Left ventricle myocardium superior (tissue), 1 donor: ENCODE measurements at regions not wholly inside any gene's neighbourhood (a gene's known extent, or its start where the extent isn't known, plus 50 kb on each side); places are given as distances from the start of the nearest gene placed in this dataset.

Experiments
- ATAC-seq: fragments of 200-7000 bp; cut with Tn5 transposase; one replicate; pipeline ENCODE4 v1.9.1; 2020; ENCODE audit warnings: mild to moderate bottlenecking, moderate library complexity
- DNase-seq: peaks from one replicate; pipeline ENCODE4 v3.0.0-alpha.2; 2020
- intact Hi-C: fragments of 100-400 bp; cut with micrococcal nuclease; formaldehyde crosslinking; loops from one replicate; pipeline ENCODE4 v1.11.0; 2022
- donor health status: DM: no; HTN: yes; CAD: no; lungs with severe emphysema.

GRCh38 chr2:6640621-6641015 is 225.1 kb downstream of the CMPK2 start:
- intact Hi-C loops: no loop called here
- ATAC-seq (no peak), DNase-seq (no peak)

DNA sequence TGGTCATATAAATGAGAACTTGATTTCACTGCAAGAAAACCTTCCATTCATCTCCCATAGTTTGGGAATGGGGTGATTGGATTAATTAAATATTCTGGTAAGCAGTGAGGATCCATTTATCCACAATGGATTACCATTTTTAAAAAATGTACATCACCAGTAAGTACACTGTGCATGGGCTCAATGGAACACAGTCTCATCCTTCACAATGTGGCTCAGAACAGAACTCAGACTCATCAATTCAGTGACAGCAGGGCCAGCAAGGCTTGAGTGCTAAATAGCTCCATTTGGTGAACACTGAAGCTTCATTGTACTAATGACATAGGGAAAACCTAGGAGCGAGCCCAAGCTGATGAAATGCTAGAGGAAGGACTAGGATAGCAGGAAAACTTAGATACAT is 223.8 kb downstream of the CMPK2 start:
- intact Hi-C loops: no loop called here
- no peak for ATAC-seq

DNA sequence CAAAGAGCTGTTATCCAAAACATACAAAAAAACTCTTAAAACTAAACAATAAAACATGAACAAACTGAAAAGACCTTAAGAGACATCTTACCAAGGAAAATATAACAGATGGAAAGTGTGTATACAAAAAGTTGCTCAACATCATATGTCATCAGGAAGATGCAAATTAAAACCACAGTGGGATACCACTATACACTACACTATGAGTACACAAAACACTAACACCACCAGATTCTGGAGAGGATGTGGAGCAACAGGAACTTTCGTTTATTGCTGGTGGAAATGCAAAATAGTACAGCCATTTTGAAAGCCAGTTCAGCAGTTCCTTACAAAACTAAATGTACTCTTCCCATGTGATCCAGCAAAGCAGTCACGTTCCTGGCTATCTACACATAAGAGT is 221.4 kb downstream of the CMPK2 start:
- intact Hi-C loops: no loop called here
- ATAC-seq (no peak), DNase-seq (no peak)

More for the DNA sequence above, 223.8 kb downstream of the CMPK2 start:
- no peak for DNase-seq

GRCh38 chr2:6645004-6645403 is 220.7 kb downstream of the CMPK2 start:
- intact Hi-C loops: no loop called here
- ATAC-seq (no peak), DNase-seq (no peak)

GRCh38 chr2:6645672-6646071 is 220.0 kb downstream of the CMPK2 start:
- DNase-seq (no peak), ATAC-seq (no peak)
- intact Hi-C loops: no loop called here

- no peak for ATAC-seq
- intact Hi-C loops: no loop called here
- DNase-seq: no peak
Measured at GRCh38 chr2:6647046-6647445, 218.7 kb downstream of the CMPK2 start.

GRCh38 chr2:6648596-6649247 is 217.0 kb downstream of the CMPK2 start:
- intact Hi-C loops: no loop called here
- ATAC-seq (no peak), DNase-seq (no peak)

DNA sequence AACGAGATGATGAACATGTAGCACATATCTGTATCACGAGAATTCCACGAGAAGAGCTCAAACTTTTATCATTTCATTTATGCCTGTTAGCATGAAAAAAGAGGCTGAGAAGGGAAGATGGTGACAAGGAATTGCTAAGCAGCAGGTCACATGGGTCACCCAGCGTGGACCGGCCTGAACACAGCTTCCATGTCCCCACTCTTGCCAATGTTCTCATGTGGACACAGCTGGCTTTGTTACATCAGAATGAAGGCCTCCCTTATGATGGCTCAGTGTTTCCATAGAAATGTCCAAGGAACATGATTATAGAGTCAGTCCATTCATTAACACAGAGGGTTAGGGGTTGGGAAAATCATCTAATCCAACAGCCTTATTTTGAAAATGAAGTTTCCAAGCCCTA is 215.4 kb downstream of the CMPK2 start:
- no peak for ATAC-seq
- intact Hi-C loops: no loop called here
- no peak for DNase-seq

DNA sequence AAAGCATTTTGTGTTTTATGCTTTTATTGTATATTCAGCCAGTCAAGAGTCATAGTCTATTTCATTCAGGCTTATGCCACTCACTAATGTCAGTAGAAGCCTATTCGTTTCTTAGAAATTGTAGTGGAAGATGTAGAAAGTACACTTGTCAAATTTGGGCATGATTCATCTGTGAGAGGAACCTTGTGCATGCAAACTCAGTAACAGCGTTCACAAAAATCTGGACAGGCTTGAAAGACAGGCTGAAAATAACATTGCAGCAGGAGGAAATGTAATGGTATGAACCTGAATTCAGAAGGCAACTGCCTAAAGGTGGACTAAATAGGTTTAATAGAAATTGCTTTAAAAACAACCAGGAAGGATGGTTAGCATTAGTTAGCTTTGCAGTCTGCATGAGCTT is 213.5 kb downstream of the CMPK2 start:
- ATAC-seq (no peak), DNase-seq (no peak)
- intact Hi-C loops: no loop called here

- ATAC-seq: no peak
- intact Hi-C loops: no loop called here
Measured at GRCh38 chr2:6653281-6653750, 212.4 kb downstream of the CMPK2 start.

DNA sequence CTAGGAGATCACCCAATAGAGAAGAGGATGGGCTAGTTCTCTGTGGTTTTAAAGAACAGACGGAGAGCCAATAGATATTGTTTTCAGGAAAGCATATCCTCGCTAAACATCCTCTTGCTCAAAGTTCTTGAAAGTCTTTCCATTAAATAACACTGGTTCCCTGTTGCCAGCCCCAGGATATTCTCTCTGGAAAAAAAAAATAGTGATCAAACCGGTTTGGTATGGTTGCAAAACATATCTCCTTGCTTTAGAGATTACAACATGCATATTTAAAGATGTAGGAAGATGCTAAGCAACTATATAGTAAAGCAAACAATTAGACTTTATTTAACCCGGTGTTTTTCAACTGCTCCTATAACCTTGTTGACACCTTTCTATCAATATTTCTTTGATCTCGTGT is 211.4 kb downstream of the CMPK2 start:
- intact Hi-C loops: no loop called here

More at GRCh38 chr2:6653281-6653750, 212.4 kb downstream of the CMPK2 start:
- no peak for DNase-seq

GRCh38 chr2:6656633-6657032 is 209.1 kb downstream of the CMPK2 start:
- intact Hi-C loops: no loop called here
- DNase-seq (no peak), ATAC-seq (no peak)

More for the DNA sequence above, 211.4 kb downstream of the CMPK2 start:
- DNase-seq (no peak), ATAC-seq (no peak)

- DNase-seq (no peak), ATAC-seq (no peak)
- intact Hi-C loops: no loop called here
Measured at GRCh38 chr2:6657136-6657535, 208.6 kb downstream of the CMPK2 start.

GRCh38 chr2:6657855-6658254 is 207.9 kb downstream of the CMPK2 start:
- intact Hi-C loops: no loop called here
- ATAC-seq (peak; percentile 41), DNase-seq (no peak)

DNA sequence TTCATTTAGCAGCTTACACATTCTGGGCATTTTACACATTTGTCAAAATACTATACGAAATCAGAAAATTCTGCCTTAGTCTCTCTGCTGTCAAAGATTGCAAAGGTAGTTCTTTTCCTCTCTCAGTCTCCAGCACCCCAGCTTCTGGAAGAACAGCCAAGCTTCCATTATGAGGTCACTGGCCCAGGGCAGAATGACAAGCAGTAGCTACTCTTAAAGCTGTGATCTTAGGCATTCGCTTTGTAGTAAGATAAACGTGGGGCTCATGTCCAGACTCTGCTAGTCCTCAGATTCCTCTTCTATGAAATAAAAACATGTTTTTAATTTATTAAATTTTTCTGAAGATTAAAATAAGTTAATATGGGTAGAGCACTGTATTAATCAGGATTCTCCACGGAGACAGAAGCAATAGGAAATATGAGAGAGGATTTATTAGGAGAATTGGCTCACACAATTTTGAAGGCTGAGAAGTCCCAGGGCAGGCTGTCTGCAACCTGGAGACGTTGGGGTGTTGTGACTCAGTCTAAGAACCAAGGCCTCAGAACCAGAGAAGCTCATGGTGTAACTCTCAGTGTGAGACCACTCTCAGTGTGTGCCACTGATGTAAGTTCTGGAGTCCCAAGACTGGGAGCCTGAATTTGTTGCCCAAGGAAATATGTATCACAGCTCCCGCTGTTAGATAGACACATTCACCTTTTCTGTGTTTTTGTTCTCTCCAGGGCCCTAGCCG is 201.2 kb downstream of the CMPK2 start:
- DNase-seq: no peak
- ATAC-seq: peak; percentile 48
- intact Hi-C loops: no loop called here

DNA sequence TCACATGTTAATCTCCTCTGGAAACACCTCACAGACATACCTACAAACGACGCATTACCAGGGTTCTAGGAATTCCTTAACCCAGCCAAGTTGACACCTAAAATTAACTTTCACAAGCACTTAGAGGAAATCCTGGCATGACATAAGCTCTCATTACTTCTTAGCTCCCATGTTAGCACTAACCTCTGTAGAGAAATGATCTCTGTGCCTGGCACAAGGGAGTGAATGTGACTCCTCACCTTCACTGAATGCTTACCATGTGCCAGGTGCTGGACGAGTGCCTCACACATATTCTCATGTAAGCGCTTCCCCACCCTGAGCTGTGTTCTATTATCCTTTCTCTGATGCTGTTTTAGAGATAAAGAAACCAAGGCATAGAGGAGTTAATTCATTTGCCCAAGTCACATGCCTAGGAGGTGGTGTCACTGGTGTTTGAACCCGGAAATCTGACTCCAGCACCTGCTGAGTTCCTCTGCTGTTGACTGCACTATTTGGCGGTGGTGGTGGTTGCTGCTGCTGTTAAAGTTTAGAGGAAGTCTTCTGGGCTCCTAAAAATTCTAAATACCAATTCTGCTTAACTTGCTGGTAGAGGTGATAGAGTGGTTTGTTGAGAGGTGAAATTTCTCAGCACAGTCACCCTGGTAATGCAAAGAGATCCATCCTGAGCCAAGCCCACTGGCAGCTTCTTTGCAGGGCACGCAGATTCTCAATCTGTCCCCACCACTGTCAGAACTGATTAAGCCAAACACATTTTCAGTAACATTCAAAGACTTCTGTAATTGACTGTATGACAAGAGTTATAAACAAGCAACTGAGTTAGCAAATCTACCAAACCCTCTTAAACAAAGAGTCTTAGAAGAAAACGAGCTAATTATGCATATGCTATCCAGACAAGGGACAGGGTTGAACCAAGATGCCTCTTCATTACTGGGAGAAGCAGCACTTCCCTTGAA is 200.3 kb downstream of the CMPK2 start:
- intact Hi-C loops: no loop called here
- DNase-seq (no peak), ATAC-seq (peak; percentile 77)

DNA sequence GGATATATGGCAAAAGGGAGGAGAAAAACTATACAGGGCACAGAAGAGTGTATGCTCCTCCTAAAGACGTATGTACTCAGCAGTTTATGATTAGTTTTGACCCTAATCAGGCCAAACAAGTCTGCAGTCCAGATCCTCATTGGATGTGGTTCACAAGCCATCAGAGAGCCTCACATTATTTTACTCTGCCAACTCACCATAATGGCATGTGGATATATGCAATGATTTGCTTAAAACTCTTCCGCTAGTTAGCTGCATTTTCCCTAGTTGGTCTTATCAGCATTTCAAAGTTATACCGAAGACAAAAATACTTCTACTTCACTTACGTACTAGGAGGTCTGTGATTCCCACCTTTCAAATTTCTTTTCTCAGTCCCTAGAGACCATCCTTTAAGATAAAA is 198.4 kb downstream of the CMPK2 start:
- intact Hi-C loops: no loop called here
- ATAC-seq (no peak), DNase-seq (no peak)

GRCh38 chr2:6671913-6672312 is 193.8 kb downstream of the CMPK2 start:
- no peak for DNase-seq
- intact Hi-C loops: no loop called here
- no peak for ATAC-seq

DNA sequence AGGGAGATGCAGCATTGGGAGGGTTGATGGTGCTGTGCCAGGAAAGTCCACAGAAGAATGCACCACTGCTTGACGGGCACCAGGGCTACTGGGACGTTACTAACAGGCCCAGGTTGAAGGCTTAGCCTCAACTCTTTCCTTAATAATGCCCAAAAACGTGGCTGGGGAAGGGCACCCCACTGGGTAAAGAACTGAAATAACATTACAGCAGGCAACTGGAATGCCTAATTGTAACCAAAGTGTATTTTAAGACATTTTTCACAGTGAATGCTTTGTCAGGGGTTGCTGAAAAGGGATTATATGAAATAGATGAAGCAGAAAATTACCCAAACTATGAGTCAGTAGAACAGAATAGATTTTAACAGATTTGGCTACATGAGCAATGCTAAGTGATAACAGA is 191.3 kb downstream of the CMPK2 start:
- DNase-seq (no peak), ATAC-seq (no peak)
- intact Hi-C loops: no loop called here

- no peak for DNase-seq
- intact Hi-C loops: no loop called here
- ATAC-seq: no peak
Measured at GRCh38 chr2:6675791-6676190, 189.9 kb downstream of the CMPK2 start.
